Epithelial cell of prostate (primary cell): ENCODE measurements at regions not wholly inside any gene's neighbourhood (a gene's known extent, or its start where the extent isn't known, plus 50 kb on each side); places are given as distances from the start of the nearest gene placed in this dataset.
"Not testable (repeated sequence)": the region's sequence is repeated elsewhere in the genome, so short reads cannot be mapped to it uniquely, and the experiment has no call there.

Experiments used
- DNase-seq: peaks from one replicate; pipeline ENCODE4 v3.0.0-alpha.2; 2011; ENCODE audit warnings: low read depth, low spot score
- H3K27ac ChIP-seq: fragments of 450-650 bp; 2 replicates; pipeline ENCODE4 v1.5.1; 2017; ENCODE audit warnings: mild to moderate bottlenecking

- not testable (repeated sequence) for H3K27ac ChIP-seq, DNase-seq
Observed at GRCh38 chr17:72472853-72473390, 352.1 kb downstream of the SOX9 start.

DNA sequence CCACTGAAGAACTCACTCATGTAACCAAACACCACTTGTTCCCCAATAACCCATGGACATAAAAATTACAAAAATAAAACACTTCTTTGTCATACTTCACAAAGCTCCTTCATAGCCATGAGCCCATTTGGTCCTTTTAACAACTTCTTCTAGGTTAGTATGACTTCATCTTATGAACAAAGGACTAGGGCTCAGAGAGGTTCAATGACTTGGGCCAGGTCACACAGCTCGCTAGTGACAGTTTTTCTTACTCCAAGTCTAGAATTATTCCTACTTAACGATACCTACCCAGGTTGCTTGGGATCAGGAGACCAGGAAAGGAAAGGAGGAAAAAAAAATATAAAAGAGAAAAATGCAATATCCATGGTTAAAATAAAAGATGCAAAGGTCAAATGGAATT, 353.4 kb downstream of the SOX9 start:
- DNase-seq, result no peak
- H3K27ac ChIP-seq, result no peak overlapping the region

GRCh38 chr17:72474719-72475477, 354.1 kb downstream of the SOX9 start:
- H3K27ac ChIP-seq, result no peak overlapping the region
- DNase-seq, result no peak

GRCh38 chr17:72476134-72476533, 355.3 kb downstream of the SOX9 start:
- H3K27ac ChIP-seq, result no peak overlapping the region
- no peak for DNase-seq

DNA sequence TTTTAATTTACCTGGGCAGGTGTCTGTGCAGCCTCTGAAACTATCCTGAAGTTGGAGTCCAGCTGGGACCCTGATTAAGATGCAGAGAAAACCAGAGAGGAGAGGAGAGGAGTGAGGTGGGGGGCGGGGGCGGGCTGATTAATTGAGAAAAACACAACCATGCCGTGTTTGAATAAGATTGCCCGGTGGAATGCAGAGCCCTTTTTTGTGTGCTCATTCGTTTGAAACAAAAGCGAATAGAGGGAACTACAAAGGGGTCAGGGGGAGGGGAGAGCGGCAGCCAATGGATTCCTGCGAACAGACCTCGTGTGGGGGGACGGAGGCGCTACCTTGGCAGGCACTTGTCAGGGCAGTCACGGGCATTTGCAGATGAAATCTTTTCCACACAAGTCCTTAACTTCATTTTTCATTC, 355.8 kb downstream of the SOX9 start:
- DNase-seq, result no peak
- no peak overlapping the region for H3K27ac ChIP-seq

DNA sequence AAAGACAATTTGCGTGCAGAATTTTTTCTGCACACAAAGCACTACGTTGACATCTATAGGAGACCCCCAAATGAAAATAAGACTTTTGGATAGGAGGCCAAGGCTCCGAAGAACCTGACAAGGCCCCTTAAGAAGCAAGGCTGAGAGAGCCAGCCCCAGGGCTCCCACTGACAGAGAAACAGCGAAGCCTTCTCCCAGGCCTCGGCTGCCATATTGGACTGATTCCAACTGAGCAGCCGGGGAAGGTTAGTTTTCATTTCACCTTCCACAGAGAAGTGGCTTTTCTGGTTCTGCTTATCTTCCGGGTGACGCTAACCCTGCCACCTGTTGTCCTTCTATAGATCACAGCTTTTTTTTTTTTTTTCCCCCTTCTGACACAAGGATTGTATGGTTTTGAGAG, 356.7 kb downstream of the SOX9 start:
- H3K27ac ChIP-seq, result no peak overlapping the region
- DNase-seq, result no peak

GRCh38 chr17:72479113-72479512, 358.3 kb downstream of the SOX9 start:
- DNase-seq, result no peak
- no peak overlapping the region for H3K27ac ChIP-seq

GRCh38 chr17:72481572-72481971, 360.8 kb downstream of the SOX9 start:
- DNase-seq, result no peak
- H3K27ac ChIP-seq, result no peak overlapping the region

DNA sequence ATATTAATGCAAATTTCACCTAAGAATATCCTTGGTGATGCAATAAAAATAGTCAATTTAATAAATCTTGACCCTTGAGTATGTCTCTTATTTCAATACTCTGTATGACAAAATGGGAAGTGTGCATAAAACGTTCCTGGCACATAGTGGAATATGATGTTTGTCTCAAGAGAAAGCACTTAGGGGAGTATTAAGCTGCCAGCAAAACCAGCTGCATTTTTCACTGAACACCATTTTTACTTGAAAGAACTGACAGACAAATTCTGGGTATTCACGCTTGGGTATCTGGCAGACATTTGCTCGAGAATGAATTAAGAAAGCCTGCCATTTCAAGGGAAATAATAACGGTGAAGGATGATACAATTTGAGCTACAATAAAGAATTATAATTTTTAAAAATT, 364.8 kb downstream of the SOX9 start:
- H3K27ac ChIP-seq, result no peak overlapping the region
- no peak for DNase-seq

GRCh38 chr17:72486806-72487205, 366.0 kb downstream of the SOX9 start:
- DNase-seq, result no peak
- H3K27ac ChIP-seq, result no peak overlapping the region

DNA sequence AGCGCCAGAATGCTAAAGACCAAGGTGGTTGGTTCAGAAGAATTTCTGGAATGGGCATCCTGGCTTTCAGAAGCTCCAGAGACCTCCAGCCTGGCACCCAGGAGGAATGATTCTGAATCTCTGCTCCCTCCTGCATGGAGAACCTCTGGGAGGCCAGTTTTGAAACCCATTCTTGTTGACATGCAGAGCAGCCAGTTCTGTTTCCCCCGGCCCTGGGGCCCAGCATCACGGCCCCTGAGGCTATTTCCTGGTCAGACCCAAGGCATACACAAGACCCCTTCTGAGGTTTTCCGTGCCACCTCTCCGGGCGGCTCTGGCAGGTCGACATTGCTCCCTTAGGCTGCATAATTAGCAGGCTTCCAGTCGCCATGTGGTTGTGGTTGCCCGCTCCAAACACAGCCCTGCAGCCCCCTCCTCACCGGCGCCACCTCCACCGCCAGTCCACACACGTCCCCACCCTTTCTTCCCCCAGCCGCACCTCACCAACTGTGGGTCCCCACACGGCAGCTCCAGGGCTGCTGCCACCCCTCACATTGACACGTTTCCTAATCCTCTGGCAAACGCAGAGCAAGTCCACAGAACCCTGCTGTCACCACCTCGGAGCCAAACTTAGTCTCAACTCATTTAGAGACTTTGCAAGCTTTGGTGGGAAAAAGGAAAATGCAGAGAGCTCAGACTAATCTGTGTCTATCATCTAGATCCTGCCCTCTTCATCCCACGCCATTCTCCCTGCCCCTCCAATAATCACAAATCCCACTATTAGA, 367.1 kb downstream of the SOX9 start:
- H3K27ac ChIP-seq, result no peak overlapping the region
- no peak for DNase-seq

GRCh38 chr17:72488555-72489271, 367.9 kb downstream of the SOX9 start:
- no peak for DNase-seq

DNA sequence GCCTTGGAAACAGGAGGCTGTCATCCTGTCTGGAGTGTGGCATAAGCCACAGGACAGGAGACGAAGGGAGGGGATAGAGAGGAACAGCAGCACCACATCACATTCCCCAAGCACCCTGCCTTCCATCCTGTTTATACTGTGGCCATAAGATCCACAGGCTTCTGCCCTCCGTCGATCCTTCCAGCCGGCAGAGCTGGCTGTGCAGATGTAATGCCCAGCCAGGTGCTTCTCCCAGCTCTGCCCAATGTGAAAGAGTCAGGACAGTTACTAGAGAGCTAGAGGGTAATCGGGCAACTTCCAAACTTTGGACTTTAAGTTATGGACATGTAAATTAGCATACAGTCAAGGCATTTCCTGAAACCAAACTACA, 368.4 kb downstream of the SOX9 start:
- no peak overlapping the region for H3K27ac ChIP-seq
- DNase-seq, result no peak

More at GRCh38 chr17:72488555-72489271, 367.9 kb downstream of the SOX9 start:
- H3K27ac ChIP-seq, result no peak overlapping the region

DNA sequence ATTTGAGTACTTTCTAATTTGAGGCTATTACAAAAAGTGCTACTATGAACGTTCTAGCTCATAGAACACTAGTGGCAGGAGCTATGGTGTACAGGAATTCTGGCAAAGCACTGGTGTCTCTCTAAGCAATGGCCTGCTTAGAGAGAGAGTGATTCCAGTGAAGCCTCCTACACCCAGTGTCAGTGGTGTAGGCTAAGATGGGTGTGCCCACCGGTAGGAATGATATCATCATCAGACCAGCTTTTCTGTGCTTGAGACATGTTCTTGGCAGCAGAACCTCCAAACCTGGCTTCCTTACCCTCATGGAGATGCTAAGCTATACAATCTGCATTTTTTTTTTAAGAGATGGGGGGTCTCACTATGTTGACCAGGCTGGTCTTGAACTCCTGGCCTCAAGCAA, 370.3 kb downstream of the SOX9 start:
- no peak overlapping the region for H3K27ac ChIP-seq
- DNase-seq, result no peak

DNA sequence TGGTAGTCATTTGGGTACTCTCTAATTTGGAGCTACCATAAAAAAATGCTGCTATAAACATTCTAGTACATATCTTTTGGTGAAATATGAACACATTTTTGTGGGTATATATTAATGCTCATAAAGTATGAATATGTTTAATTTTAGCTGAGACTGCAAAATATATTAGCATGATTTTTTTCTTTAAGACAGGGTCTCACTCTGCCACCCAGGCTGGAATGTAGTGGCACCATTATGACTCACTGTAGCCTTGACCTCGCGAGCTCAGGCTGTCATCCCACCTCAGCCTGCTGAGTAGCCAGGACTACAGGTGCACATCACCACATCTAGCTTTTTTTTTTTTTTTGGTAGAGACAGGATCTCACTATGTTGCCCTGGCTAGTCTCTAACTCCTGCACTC, 371.7 kb downstream of the SOX9 start:
- DNase-seq, result no peak
- H3K27ac ChIP-seq, result no peak overlapping the region

DNA sequence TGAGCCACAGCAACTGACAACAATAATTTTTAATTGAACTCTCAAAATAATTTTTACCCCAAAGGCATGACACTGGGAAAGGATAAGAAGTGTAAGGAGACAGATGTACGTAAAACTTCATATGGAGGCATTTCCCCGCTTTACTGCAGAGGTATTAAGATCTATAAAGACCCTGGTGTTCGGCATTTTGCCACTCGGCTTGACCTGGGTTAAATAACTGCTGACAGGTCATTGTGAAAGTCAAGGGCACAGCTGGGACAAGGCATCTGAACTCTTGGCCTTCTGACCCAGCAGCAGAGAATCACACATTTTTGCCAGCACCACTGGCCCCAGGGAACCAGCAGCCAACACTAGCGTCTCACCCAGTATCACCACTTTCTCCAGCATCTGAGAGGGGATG, 372.1 kb downstream of the SOX9 start:
- H3K27ac ChIP-seq, result no peak overlapping the region
- no peak for DNase-seq

GRCh38 chr17:72494566-72494965, 373.7 kb downstream of the SOX9 start:
- no peak overlapping the region for H3K27ac ChIP-seq
- no peak for DNase-seq

DNA sequence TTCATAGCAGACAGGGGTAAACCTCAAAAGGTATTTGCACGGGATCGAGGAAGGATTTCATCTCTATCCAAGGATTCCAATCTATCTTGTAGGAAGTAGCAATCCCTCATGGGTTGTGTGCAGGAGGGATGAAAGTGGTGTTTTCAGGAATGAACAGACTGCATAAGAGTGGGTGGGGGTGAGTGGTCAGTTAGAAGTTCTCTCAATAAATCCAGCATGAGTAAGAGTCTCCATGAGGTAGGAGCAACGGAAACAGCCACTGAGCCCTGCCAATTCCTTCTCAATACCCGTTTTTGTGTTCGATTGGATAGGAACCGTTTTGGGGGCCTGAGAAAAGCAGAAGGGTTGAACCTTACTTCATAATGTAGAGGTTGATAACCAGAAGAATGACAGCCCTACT, 375.6 kb downstream of the SOX9 start:
- no peak for DNase-seq

GRCh38 chr17:72497915-72498314, 377.1 kb downstream of the SOX9 start:
- DNase-seq, result no peak
- no peak overlapping the region for H3K27ac ChIP-seq

More for the DNA sequence above, 375.6 kb downstream of the SOX9 start:
- H3K27ac ChIP-seq, result no peak overlapping the region

GRCh38 chr17:72498364-72499210, 377.8 kb downstream of the SOX9 start:
- DNase-seq, result no peak
- no peak overlapping the region for H3K27ac ChIP-seq
